Psoas muscle (tissue), 7 donors: ENCODE measurements at regions not wholly inside any gene's neighbourhood (a gene's known extent, or its start where the extent isn't known, plus 50 kb on each side); places are given as distances from the start of the nearest gene placed in this dataset.
"Not testable (repeated sequence)": the region's sequence is repeated elsewhere in the genome, so short reads cannot be mapped to it uniquely, and the experiment has no call there.

ENCODE experiments used
- ATAC-seq, 4 donors: fragments of 200-7000 bp; cut with Tn5 transposase; one replicate each; pipeline ENCODE4 v1.9.1; 2020; ENCODE audit warnings: moderate library complexity in 3 of 4, mild to moderate bottlenecking in 2 of 4
- DNase-seq, 2 donors: peaks; one replicate each; pipeline ENCODE4 v3.0.0-alpha.2; 2020
- H3K27ac ChIP-seq: fragments of 200-600 bp; one replicate; pipeline ENCODE4 v1.8.0; 2022
- H3K27me3 ChIP-seq, 3 donors: fragments of 200-600 bp in 1 of 3; one replicate each; pipeline versions ENCODE4 v1.6.1 to v1.8.0; 2013 to 2022; ENCODE audit warnings: low read length in 2 of 3, mild to moderate bottlenecking in 2 of 3, moderate library complexity in 1 of 3; ENCODE audit not compliant: insufficient read depth in 3 of 3
- H3K36me3 ChIP-seq, 2 donors: fragments of 200-600 bp in 1 of 2; one replicate each; pipeline versions ENCODE4 v1.6.1 to v1.8.0; 2013 to 2022; ENCODE audit warnings: low read depth in 1 of 2, mild to moderate bottlenecking in 1 of 2, moderate library complexity in 1 of 2; ENCODE audit not compliant: insufficient read depth in 1 of 2
- H3K4me1 ChIP-seq: fragments of 200-600 bp; one replicate; pipeline ENCODE4 v1.8.0; 2022
- H3K4me3 ChIP-seq: fragments of 200-600 bp; one replicate; pipeline ENCODE4 v1.8.0; 2022; ENCODE audit warnings: mild to moderate bottlenecking
- H3K9me3 ChIP-seq: fragments of 200-600 bp; one replicate; pipeline ENCODE4 v1.8.0; 2022
- CTCF ChIP-seq: fragments of 200-600 bp; IDR thresholded peaks from one replicate; pipeline ENCODE4 v1.8.0; 2022; ENCODE audit warnings: antibody characterized with exemption
- WGBS, 3 donors: extraction: QIAGEN DNeasy Blood & Tissue Kit; methylation state at CpG; one replicate each; pipeline versions ENCODE4 v1.1.6 to v1.1.7; 2013; 5-methylcytosine and 5-hydroxymethylcytosine counted together
- intact Hi-C, 2 donors: fragments of 100-400 bp; cut with DNase I; formaldehyde crosslinking; loops; one replicate each; pipeline versions ENCODE4 v1.11.0 to v1.14.2; 2022
- donor health status: healthy with polysubstance abuse.
- donor health status: DM: no; HTN: no; CAD: no; lungs with moderate emphysema.
- donor health status: Bipolar disorder and iron deficiency.
- donor health status: healthy.
- donor health status: DM: yes; HTN: yes; CAD: no.
- donor health status: DM: no; HTN: no; CAD: no.
- donor health status: DM: yes; HTN: yes; CAD: no.

- ATAC-seq (no peak), DNase-seq (peak in 1 of 2 donors; percentile 34)
- intact Hi-C loops: no loop called here
- Histone ChIP-seq H3K27me3 (no peaks in the 10 kb centered on the region), H3K27ac (no peak overlapping the region), H3K4me3 (no peak overlapping the region), H3K36me3 (no peaks in the 10 kb centered on the region), H3K9me3 (no peaks in the 10 kb centered on the region), H3K4me1 (no peaks in the 10 kb centered on the region)
- TF ChIP-seq CTCF: no peak
- WGBS, 3 donors: 86 to 90% (median 90%) methylated on average over 15 to 18 of the region's 18 CpGs
These were observed 176.1 kb downstream of the TBC1D2B start for GRCh38 chr15:77901251-77901881.

- H3K4me3 ChIP-seq, H3K27me3 ChIP-seq, H3K27ac ChIP-seq, DNase-seq, H3K4me1 ChIP-seq, H3K9me3 ChIP-seq, intact Hi-C loops, H3K36me3 ChIP-seq: not testable (repeated sequence)
- 53 to 56% (median 55%) methylated on average over 23 to 24 of the region's 24 CpGs for WGBS, 3 donors
- ATAC-seq: peak; percentile 63 to 83 (median 74)
- peak; percentile 33 for TF ChIP-seq CTCF
These were observed 177.1 kb downstream of the TBC1D2B start for GRCh38 chr15:77900331-77900963.

DNA sequence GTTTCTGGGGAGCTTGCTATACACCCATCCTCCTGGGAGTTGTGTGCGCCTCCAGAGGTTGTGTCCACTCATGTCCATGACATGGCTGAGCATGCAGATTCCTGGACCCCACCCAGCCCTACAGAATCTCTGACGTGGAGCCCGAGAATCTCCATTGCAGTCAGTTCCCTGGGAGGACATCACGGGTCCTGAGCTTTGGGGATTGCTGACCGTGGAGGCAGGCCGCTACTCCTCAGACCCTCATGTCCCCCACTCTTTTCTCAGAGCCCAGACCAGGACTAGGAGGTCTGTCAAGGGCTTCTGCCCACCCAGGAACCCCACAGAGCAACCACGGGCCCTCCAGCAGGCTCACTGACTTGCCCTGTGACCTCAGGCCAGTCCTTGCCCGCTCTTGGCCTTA lies 177.7 kb downstream of the TBC1D2B start:
- H3K9me3 ChIP-seq, H3K27ac ChIP-seq, intact Hi-C loops, H3K27me3 ChIP-seq, ATAC-seq, DNase-seq, H3K4me3 ChIP-seq, H3K36me3 ChIP-seq, H3K4me1 ChIP-seq: not testable (repeated sequence)
- 78 to 88% (median 82%) methylated on average over 2 to 7 of the region's 8 CpGs for WGBS, 3 donors

- Histone ChIP-seq H3K27me3 (no peaks in the 10 kb centered on the region), H3K4me1 (no peaks in the 10 kb centered on the region), H3K36me3 (no peaks in the 10 kb centered on the region), H3K27ac (no peak overlapping the region), H3K4me3 (no peak overlapping the region), H3K9me3 (no peaks in the 10 kb centered on the region)
- ATAC-seq (no peak), DNase-seq (no peak)
- 84 to 90% (median 88%) methylated on average over 33 to 34 of the region's 34 CpGs for WGBS, 3 donors
- no peak for TF ChIP-seq CTCF
- intact Hi-C loops: no loop called here
These were observed 178.4 kb downstream of the TBC1D2B start for GRCh38 chr15:77898811-77899730.

DNA sequence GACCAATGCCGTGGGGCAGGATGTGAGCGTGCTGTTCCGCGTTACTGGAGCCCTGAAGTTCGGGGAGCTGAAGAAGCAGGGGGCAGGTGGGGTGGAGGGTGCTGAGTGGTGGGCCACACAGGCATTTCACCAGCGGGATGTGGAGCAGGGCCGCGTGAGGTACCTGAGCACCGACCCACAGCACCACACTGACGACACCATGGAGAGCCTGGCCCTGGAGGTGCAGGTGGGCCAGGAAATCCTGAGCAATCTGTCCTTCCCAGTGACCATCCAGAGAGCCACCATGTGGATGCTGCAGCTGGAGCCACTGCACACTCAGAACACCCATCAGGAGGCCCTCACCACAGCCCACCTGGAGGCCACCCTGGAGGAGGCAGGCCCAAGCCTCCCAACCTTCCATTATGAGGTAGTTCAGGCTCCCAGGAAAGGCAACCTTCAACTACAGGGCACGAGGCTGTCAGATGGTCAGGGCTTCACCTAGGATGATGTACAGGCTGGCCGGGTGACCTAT lies 179.6 kb downstream of the TBC1D2B start:
- Histone ChIP-seq H3K36me3 (no peaks in the 10 kb centered on the region), H3K27ac (no peak overlapping the region), H3K9me3 (no peaks in the 10 kb centered on the region), H3K27me3 (no peaks in the 10 kb centered on the region), H3K4me1 (no peaks in the 10 kb centered on the region), H3K4me3 (no peak overlapping the region)
- intact Hi-C loops: no loop called here
- ATAC-seq (no peak), DNase-seq (peak in 1 of 2 donors; percentile 12)
- no peak for TF ChIP-seq CTCF
- 92 to 99% (median 94%) methylated on average over 6 to 12 of the region's 12 CpGs for WGBS, 3 donors

DNA sequence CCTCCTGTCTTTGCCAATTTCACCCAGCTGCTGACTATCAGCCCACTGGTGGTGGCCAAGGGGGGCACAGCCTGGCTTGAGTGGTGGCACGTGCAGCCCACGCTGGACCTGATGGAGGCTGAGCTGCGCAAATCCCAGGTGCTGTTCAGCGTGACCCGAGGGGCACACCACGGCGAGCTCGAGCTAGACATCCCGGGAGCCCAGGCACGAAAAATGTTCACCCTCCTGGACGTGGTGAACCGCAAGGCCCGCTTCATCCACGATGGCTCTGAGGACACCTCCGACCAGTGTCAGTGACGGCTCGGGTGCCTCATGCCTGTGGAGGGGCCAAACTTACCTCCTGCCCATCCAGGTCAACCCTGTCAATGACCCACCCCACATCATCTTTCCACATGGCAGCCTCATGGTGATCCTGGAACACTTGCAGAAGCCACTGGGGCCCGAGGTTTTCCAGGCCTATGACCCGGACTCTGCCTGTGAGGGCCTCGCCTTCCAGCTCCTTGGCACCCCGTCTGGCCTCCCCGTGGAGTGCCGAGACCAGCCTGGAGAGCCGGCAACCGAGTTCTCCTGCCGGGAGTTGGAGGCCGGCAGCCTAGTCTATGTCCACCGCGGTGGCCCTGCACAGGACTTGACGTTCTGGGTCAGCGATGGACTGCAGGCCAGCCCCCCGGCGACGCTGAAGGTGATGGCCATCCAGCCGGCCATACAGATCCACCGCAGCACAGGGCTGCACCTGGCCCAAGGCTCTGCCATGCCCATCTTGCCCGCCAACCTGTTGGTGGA lies 180.2 kb downstream of the TBC1D2B start:
- ATAC-seq, H3K4me1 ChIP-seq, H3K27me3 ChIP-seq, H3K4me3 ChIP-seq, H3K36me3 ChIP-seq, H3K27ac ChIP-seq, H3K9me3 ChIP-seq, intact Hi-C loops: not testable (repeated sequence)
- 72 to 88% (median 87%) methylated on average over 28 to 37 of the region's 37 CpGs for WGBS, 3 donors
- peak; percentile 8 to 35 for DNase-seq
